Islet precursor cell (in vitro differentiated cells): ENCODE measurements at regions not wholly inside any gene's neighbourhood (a gene's known extent, or its start where the extent isn't known, plus 50 kb on each side); places are given as distances from the start of the nearest gene placed in this dataset.

ENCODE experiments used
- DNase-seq: peaks from one replicate; pipeline ENCODE4 v3.0.0-alpha.2; 2018

DNA sequence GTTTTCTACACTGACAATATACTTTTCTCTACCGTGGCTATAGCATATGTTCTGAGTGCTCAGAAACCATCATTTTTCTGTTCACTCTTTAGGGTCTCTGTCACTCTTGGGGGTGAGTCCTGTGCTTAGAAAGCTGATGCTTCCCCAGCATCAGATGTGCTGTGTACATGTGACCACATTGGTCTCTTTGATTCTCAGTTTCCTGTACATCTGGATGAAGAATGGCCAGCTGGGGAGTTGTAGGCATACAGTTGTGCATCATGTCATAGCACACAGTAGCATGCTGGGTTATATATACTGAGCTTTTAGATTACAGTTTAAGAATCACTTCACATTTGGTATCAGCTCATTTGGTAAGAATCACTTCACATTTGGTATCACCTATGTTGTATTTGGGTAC lies 238.6 kb upstream of the PREP start:
- no peak for DNase-seq

DNA sequence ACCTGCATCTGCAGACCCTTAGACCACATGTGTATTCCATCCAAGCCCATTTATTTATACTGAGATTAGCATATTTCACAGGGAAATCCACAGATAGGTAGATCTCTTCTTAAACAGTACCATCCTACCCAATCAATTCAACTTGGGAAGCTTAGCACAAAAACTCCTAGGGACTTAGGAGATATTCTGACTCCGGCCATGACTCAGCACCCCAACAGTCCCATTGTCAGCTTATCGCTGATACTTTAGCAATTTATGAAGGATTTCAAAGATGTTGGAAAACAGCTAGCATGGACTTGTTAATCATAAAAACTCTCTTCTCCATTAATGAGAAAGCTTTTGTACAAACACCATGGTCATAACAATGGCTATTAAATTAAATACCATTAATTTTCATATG lies 236.2 kb upstream of the PREP start:
- DNase-seq = no peak

DNA sequence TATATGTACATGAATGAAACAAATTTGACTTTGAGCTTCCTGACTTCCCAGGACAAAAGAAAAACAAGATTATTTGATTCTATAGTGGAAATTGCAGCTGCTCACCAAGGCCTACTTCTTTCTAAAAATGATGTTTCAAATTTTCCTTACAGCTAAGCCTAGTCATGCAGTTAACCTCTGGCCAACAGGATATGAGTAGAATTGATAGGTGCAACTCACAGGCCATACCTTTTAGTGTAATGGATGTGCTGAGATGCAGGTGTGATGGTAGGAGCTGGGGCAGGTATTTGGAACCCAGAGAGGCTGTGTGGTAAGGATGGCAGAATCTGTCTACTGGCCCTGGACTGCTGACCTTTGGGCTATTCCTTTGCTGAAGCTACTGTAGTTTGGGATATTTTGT lies 230.9 kb upstream of the PREP start:
- no peak for DNase-seq

DNA sequence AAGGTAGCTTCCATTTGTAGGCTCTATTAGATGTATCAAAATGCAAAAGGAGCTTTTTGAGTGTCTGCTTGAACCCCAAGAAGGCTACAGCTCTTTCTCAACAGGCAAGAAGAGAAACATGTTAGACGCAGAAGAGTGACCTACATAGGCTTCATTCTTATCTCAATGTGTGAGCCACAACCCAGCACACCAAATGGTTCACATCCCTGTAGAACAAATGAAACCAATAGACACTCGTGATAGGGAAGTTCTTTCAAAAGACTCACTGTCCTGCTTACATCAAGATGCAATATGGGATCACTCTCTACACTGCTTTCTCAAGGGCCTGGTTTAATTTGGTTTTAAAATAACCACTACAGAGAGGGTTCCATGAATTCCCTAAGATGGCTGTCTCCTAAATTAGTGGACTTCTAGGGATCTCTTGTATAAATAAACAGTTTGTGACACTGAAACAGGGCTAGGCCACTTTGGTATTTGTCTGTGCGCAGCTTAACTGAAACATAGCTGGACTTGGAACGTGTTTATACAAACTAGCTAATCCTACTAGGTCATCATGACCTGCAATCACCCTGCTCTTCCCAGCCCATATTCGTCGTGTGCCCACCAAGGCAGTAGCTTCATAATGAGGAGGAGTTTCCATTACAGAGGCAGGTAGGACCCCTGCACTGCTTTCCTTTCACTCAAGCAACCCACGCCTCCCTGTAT lies 225.4 kb upstream of the PREP start:
- DNase-seq = no peak

DNA sequence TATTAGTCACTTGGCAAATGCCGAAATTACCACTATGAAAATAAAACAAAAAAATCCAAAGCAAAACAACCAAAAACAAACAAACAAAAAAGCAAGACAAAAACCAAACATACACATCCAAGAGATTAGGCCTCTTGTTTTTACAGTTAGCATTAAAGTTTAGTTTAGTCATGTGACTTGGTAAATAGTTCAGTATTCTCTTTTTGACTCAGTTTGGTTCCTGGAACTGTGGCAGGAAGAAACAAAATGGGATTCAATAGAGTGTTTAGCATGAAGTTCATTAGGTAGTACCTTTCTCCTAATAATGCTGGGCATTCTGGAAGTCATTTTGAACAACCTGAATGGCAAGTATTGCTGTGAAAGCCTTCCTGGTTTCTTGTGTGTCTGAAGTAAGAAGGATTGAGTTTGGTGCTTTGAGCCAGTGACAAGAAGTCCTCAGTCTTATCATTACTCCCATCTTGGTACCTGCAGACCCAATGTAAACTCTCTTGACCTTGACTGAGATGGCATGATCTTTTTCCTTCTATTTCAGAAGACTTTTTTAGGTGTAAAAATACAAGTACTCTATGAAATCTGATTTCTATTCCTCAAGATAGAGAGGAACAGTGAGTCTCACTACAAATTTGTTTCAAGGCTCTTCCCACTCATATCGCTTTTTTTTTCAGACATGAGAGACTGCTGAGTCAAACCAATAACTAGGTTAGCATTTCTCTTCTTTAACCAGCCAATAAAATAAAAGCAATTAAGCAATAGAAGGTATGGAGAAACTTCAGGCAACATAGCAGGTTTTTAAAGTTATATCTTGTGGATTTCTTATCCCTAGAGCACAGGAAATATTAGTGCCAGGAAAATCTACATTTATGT lies 223.6 kb upstream of the PREP start:
- no peak for DNase-seq

DNA sequence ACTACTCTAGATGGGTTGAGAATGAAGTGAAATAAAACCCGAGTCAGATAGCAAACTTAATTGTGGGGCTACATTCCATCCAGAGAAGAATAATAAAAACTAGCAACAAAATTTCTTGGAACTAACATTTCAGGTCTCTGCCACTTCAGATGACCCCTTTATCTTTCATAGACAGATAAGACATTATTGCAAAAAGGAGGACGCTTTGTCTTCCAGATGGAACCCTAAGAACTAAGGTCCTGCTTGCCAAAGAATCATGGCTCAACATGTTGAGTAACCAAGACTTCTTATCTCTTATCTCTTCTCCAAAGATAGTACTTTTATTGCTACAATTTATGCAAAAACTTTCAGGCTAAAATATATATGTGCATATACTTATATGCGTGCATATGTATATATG lies 221.1 kb upstream of the PREP start:
- no peak for DNase-seq

DNA sequence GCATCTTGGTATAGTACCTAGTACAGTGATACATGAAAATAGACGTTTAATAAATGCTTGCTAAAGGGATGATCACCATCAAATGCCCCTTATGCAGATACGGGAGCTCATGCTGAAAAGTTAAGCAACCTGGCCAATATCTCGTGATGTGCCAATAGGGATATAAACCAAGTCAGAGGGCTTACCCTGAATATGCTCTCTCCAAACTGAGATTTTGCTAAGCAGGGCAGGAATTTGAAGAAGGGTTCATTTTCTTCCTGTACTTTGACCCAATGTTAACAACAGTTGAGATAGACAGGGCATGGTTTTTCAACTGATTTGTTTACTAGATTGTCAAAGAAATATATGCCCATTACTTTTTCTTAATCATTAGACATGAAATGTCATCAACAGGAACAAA lies 219.3 kb upstream of the PREP start:
- DNase-seq = no peak

DNA sequence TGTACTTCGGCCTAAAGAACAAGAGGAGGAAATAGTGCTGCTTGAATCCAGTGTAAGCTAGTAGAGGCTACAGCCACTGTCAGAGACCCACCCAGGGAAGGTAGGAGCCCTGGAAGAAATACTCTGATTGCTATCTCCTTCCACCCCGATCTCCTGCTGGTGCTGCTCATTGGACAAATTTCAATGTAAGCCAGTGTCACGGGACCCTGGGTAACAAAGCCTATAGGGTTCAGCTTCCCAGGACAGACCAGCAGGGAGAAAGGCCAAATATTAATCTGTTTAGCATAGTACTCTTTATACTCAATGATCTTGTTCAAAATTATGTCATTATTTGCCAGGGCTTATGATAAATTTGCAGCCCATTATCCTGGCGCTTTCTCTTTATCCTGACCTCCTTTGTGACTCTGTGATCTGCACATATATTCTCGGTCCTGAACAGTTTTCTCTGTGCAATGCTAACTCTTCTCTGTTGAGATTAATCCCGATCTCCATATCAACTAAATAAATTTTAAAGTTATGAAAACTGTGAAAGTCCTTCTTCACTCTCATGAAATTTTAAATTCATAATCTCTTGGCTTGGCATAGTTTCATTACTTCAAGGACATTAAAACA lies 218.8 kb upstream of the PREP start:
- DNase-seq = no peak

DNA sequence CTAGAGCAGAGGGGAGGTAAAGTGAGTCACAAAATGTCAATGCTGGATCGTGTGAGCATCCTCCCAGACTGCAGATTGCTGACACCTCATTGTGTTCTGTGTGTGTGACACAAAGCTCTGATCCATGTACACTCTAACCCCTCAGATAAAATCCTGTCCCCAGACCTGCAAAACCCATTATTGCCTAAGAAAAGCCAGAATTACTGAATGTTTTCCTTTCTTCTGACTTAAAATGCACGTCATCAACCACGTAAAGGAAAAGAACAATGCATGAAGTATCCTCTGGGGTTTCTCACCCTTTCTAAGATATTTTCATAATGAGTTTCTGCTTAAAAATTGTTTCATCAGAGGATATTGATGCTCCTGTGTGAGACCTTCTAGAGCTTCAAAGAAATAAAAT lies 218.0 kb upstream of the PREP start:
- no peak for DNase-seq

DNA sequence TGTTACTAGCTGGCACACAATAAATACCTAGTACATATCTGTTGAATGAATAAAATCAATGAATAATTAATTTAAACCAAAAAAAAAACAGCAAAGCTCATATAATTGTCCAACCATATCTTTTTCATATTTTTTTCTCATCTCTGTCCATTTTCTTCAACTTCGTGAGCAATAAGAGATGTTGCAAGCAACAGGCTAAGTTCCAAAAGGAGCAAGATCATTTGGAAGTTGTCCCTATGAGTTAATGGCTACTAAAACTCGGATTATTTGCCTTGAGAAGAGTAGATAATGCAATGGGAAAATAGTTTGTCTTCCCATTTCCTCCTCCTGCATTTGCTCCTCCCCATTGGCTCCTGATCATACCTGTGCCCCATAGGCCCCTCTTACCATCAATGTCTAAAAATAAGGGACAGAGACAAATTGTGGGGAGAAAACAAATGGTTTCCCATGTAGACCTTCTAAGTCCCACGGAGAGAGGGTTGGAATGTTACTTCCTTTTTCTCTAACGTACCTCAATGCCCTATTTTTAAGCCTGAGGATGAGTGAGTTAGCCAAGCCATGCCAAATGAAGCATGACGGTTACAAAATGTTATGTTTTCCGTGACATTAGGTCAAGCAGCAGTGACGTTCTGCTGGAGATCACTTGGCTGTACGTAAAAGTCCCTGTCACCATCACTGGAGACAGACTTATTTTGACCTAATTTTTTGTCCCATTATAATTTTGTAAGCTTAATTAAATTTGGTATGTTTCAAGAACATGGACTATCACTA lies 217.3 kb upstream of the PREP start:
- no peak for DNase-seq

DNA sequence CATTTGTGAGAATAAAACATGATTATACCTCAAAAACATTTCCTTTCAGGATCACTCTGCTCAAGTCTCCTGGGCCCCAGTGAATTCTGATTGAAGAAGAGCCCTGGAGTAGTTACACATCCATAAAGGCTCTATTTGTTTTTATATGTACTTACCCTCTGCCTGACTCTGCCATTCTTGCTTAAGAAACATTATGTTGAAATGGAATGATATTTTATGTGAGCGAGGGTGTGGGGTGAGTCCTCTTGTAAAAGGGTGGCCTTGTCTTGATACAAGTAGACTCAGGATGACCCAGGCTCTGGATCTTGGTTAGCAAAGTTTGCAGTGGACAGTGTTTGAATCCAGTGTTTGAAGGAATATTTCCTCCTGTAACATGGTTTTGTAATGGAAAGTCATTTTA lies 215.4 kb upstream of the PREP start:
- DNase-seq = no peak

DNA sequence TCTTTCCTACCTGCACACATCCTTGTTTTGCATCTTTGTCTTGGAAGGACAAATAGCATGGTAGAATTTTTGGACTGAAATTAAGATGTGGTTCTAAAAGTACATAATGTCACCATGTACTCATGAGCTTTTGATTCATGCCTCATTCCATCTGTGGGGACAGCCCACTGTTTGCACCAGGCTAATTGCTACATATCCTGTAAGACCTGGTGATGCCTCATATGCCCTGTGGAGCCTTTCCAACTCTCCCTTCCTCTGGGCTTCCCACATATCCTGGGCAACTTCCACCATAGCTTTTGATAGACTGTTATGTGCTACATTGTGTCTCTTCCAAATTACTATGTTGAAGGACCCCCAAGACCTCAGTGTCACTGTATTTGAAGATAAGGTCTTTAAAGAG lies 213.6 kb upstream of the PREP start:
- DNase-seq = no peak

DNA sequence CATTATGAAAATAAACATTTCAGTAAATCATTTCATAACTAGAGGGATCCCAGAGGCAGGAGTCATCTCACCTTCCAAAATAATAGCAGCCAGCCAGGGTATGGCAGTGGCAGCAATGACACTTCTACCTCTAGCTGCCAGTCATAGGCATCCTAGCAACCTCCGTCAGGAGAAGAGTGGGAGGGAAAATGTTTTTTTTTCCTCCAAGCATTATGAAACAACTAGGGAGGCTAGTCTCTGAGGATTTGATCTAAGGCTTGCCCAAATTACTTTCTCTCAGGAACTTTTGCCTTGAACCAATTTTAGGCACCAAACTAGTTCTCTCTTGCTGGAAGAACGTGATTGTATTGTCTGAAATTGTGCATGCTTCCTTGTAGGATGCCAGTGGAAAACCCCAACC lies 208.7 kb upstream of the PREP start:
- no peak for DNase-seq

DNA sequence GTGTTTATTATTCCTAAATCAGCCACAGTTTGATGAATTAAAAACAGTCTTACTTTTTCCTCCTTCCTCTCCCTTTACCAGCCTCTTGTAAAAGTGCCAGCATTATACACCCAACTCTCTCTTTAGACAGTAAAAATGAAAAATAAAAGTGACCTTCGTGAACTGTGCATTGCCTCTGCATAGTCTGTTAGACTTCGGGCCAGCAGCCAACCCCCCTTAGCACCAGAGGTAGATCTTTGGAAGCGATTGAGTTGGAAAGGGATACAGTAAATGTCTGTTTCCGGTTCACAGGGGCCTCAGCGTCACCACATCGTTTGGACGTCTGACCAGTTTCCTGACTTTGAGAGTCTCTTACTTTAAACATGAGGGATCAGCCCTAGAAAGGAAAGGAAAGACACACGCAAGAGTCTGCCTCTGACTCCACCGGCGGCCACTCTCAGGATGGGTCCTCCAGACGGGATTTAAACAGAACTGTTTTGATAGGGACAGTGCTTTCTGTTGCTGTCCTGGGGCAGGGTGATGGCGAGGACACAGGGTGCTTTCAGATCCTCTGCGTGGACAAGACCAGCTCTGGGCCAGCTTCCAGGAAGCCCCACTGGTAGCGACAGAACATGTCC lies 206.6 kb upstream of the PREP start:
- peak; percentile 93 for DNase-seq

DNA sequence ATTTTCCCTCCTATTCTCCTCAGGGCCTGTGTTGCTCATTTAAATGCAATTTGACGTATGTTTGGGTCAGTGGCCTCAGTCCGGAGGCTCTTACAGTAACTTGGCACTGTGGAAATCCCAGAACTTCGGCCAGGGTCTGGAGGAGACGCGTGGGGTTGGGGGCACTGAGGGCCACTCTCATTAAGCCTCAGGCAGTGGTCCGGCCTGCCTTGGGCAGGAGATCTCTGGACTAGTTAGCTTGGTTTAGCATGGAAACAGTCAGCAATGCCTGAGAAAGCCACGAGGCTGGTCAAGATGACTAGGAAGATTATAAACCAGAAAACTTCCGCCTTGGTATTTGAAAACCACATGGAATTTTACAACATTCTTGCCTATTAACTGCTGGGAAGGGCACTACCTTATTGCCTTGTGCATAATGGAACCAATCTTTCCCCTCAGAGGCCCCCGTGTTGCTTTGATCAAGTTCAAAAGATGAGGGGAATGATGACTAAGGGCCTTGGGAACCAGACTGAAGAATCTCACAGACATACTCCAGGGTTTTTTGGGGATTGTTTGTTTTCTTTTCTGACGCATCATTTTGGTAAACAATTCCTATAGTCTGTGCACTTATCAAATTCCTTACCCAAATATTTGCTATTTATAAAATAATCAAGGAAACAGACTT lies 206.0 kb upstream of the PREP start:
- peak; percentile 95 for DNase-seq

DNA sequence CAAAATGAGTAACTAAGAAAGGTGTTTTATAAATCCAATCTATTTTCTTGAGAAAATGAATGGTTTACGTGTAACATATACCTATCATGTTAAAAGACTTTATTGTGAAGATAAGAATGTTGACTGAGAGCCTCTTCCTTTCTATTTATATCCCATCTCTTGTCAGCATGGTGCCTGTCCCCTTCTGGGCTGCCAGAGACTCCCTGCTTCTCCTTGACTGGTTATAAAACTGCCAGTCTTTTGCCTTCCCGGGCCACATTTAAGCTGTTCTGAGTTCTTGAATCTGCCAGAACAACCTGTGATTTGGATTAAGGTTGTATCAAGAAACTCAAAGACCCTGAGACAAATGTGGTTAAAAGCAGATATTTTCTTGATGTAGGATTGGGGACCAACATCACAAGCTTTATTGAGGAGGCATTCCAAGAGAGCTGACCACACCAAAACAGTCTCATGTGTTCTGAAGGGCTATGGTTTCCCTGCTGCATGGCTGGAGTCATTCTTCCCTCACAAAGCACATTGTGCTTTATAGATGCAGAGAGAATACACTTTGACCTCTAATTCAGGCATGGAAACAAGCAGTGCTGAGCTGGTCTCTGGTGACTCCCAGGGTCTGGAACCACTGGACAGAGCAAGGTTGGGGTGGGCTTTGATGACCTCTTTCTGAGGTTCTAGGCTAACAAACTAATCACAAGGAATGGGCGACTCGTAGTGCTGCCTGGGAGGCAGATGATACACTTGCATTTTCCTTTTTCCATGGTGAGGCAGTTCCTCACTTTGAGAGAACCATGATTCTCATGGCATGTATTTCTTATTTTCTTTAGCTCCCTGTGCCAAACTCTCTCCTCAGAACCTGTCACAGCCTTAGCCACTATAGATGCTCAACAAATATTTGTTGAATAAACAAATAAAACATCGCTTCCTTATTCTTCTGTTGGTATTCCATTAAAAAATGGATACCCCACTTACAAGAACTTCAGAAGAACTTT lies 205.0 kb upstream of the PREP start:
- no peak for DNase-seq

DNA sequence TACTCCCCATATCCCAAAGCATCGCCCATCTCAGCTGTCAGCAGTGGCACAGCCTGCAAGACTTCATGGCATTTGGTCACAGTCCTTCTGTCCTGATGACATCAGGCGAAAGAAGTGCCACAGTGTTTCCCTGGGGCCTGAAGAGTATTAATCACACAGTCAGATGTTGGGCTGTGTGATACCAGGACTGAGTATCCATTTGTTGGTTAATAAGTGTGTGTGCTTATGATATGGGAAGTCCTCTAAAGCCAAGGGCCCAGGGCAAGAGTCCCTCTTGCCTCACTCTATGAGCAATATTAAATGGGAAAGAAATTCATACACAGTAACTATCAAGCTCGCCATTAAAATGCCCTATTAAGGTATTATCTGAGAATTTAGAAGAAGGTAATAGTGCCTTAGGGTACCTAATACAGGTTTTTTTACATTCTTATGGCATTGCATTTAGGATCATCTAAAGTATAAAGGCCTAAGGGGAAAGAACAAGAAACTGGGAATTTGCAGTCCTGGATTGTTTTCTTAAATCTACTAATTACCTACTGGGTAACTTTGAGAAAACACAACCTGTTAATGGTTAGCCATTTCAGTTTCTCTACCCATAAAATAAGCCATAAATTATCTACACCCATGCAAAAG lies 204.1 kb upstream of the PREP start:
- no peak for DNase-seq

DNA sequence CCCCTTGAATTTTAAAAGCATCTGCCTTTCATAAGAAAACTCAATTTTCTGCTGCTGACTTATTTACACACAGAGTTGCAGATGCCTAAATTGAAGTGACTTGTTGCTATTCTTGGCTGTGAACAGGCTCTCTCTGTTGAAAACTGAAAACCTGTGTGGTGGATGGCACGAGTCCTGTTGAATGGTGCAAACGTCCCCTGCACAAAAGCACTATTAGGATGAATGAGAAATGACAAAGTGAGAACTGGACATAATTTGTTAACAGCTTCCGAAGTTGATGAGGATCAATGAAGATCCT lies 201.7 kb upstream of the PREP start:
- DNase-seq = no peak

DNA sequence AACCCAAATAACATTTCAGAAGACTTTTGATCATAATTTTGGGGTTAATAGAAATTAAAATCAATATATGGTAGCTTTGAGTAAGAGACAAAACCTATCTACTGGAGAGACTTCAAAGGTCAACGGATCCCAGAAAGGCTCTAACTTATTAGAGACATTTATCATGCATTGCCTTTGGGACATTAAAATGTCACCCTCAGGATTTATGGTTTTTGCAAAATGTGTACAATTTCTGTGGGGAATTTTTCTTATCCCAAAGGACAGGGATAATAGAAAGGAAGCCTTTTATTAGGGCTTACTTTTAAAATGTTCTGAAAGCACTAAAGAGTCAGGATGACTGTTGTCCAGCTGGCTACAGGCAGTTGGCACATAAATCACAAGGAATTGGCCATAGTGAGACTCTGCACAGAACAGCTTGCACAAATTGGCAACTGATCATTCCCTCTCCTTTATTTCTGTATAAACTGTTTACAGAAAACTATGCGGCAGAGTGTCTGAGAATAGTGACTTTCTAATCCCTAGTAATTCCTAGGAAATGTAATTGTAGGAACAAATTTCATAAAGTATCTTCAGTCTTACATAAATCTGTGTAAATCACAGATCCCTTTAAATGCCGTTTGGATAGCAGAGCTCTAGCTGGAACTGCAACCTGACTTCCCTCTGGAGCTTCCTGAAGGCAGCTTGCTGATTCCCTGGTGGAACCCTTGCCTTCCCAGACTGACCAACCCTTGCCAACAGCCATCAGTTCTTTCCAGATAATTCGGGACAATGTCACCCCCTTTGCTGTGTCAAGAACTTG lies 201.1 kb upstream of the PREP start:
- DNase-seq = no peak
